LHCN-M2 (cell line): ENCODE measurements at regions not wholly inside any gene's neighbourhood (a gene's known extent, or its start where the extent isn't known, plus 50 kb on each side); places are given as distances from the start of the nearest gene placed in this dataset.
"Not testable (repeated sequence)": the region's sequence is repeated elsewhere in the genome, so short reads cannot be mapped to it uniquely, and the experiment has no call there.

Experiments
- DNase-seq: peaks from one replicate; pipeline ENCODE4 v3.0.0-alpha.2; 2012; ENCODE audit warnings: low read depth

DNA sequence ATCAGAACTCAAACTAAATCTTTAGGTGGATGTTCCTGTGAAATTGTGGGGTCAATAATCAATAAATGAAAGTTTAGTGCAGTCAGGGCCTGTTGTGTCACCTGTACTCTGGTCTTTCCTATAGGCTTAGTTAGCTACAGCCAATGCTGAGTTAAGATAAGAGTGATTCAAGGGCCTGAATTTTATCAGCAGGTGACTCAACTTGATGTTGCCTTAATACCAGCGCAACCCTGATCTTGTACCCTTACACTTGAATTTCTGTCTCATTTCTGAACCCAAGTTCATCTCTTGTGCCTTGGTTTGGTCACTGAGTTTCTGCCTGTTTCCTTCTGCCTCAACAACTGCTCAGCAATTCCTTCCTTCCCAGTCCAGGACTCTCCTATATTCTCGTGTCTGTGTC lies 157.0 kb upstream of the E2F7 start:
- DNase-seq = no peak

- no peak for DNase-seq
Observed at GRCh38 chr12:77220586-77220985, 155.2 kb upstream of the E2F7 start.

DNA sequence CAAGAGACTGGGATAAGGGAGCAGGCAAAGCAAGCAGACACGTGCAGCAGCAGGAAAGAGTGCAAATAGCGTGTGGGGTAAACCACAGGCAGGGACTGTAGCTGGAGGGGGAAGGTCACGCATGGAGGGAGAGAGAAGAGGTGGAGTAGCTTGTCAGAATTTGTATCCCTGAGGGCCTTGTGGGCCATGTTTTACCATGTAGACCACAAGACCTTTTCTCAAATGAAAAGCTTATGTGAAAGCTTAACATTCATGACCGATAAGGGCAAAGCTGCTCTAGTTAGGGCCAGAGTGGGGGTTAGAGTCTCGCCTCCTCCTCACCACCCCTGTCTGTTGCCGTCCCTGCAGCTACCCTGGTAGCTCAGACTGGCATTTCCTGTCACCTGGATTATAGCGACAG lies 152.9 kb upstream of the E2F7 start:
- DNase-seq = no peak

- not testable (repeated sequence) for DNase-seq
Observed at GRCh38 chr12:77216136-77216535, 150.8 kb upstream of the E2F7 start.

GRCh38 chr12:77214136-77214535 lies 148.8 kb upstream of the E2F7 start:
- DNase-seq = peak; percentile 19

- no peak for DNase-seq
Observed at GRCh38 chr12:77213319-77213718, 147.9 kb upstream of the E2F7 start.

GRCh38 chr12:77210724-77211123 lies 145.4 kb upstream of the E2F7 start:
- DNase-seq = no peak

GRCh38 chr12:77204083-77204482 lies 138.7 kb upstream of the E2F7 start:
- no peak for DNase-seq

DNA sequence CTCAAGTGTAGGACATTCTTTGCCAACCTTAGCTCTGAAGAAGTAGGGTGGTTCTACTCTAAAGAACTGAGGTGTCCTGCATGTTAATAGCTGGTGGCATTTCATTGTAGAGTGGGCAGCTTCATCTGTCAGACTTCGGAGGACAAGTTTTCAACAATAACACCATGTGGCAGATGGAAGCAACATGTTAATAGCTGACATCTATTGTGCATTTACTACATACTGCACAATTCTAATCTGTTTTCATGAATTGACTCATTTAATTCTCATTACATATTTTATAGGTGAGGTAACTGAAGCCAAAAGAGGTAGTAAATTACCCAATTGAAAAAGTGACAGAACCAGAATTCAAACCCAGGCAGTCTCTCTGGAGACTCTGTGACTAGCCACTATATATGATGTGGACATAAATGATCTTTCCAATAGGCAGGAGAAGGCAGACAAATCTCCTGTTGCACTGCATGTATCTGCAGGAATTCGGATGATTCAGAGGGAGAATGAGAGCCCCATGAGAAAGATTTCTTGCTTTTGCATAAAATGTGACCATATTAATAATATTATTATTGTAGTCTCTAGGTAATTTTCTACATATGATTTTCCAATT lies 137.2 kb upstream of the E2F7 start:
- no peak for DNase-seq

- peak; percentile 73 for DNase-seq
Observed at GRCh38 chr12:77189901-77190416, 124.6 kb upstream of the E2F7 start.

GRCh38 chr12:77189458-77189857 lies 124.1 kb upstream of the E2F7 start:
- peak; percentile 89 for DNase-seq

DNA sequence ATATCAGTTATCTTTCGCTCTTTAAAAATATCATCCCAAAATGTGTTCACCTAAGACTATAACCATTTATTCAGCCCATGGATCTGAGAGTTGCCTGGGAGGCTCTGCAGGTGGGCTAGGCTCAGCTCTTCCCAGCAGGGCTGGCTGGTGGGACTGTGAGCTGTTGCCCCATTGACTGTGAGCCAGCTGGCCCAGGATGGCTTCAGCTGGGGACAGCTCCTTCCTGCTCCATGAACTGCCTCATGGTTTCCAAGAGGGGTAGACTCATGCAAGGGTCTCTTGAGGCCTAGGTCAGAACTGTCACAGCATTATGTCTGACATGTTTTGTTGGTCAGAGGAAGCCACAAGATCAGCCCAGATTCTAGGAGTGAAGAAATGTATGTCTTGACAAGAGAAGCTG lies 114.1 kb upstream of the E2F7 start:
- no peak for DNase-seq

GRCh38 chr12:77167801-77168200 lies 102.4 kb upstream of the E2F7 start:
- DNase-seq = peak; percentile 86

DNA sequence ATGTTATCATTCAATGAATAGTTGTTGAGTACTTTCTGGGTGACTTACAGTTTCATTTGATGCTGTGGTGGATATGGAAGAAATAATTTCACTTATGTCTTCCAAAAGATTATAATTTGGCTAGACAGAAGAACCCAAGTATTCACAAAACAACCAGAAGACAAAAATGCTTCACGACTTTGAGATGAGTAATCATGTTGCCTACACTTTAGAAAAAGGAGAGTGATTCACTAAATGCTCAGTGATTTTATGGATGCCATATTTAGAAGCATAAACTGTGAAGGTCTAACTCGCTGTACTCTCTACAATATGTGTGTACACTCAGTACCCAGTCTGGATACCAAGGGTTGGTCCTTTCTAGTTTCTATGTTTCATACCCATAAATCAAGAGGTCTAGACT lies 101.3 kb upstream of the E2F7 start:
- DNase-seq = peak; percentile 45

- no peak for DNase-seq
Observed at GRCh38 chr12:77163074-77164038, 98.0 kb upstream of the E2F7 start.

GRCh38 chr12:77161944-77162343 lies 96.6 kb upstream of the E2F7 start:
- no peak for DNase-seq

DNA sequence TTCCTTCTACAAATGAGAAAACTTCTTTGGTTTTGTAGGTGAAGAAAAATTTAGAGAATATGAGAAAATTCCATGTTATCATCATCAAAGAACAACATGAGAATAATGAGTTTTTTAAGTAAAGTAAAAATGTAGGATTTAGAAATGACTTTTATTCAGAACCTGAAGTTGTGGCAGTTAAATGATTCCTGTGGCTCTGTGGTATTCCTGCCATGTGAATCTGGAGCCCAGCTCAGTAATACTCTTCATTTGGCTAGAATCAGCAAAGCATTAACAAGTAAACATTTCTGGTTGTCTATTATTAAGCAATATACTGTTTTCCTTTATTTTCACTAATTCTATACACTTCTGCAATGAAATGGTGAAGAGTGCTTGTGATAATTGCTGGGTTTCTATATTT lies 95.6 kb upstream of the E2F7 start:
- DNase-seq = no peak

GRCh38 chr12:77153706-77154105 lies 88.3 kb upstream of the E2F7 start:
- no peak for DNase-seq

DNA sequence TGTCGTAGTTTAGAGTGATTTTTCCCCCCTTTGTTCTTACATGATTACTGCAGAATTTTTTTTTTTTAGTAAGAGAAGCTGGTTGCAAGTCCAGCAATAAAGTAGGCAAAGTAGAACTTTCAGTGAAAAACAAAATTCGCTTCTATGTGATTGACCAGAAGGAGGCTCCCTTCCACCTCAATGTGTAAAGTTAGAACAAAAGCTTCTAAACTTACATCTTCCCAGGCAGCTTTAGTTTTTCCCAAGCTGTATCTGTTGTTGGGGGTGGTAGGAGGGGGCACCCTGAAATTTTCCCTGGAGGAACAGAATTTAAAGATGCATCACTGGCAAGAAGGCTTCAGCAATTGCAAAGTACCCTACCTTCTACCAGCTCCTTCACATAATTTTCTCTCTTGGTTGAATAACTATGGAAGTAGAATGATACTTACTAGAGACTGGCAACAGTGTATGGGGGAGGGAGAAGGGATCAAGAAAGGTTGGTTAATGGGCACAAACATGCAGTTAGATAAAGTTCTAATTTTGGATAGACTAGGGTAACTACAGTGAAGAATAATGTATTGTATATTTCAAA lies 87.3 kb upstream of the E2F7 start:
- DNase-seq = peak; percentile 51

- DNase-seq = no peak
Observed at GRCh38 chr12:77151030-77151429, 85.7 kb upstream of the E2F7 start.

GRCh38 chr12:77133566-77133965 lies 68.2 kb upstream of the E2F7 start:
- DNase-seq = peak; percentile 68

DNA sequence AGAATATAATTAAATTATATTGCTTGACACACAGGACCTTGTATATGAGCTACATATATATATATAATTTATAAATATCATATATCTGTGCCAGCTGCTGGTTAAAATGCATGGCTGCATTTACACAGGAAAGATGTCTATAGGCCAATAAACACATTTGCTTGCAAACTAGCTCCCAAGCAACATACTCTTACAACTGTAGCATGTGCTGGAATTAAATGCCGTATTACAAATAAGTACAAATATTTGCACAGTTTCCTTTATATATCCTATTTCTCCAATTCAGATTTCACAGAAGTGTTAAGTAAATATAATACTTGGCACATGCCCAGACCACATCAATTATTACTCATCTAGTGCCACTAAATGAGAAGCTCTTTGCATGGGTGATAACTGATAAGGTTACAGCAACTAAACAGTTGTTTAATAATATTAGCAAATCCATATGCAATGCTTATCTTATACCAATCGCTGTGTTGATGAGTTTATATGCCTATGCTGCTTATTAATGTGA lies 66.7 kb upstream of the E2F7 start:
- DNase-seq = no peak
